Mesenchymal stem cell (in vitro differentiated cells and primary cell): ENCODE measurements at regions not wholly inside any gene's neighbourhood (a gene's known extent, or its start where the extent isn't known, plus 50 kb on each side); places are given as distances from the start of the nearest gene placed in this dataset.
A peak's percentile ranks its signal among the peaks of the same experiment; 100 is the strongest.

ENCODE experiments used
- DNase-seq: peaks from one replicate; pipeline ENCODE4 v3.0.0-alpha.2; 2013
- H2AFZ ChIP-seq: one replicate; pipeline ENCODE4 v1.6.1; 2013; ENCODE audit warnings: low read depth, mild to moderate bottlenecking, control low read depth, inconsistent platforms, low read length, moderate library complexity
- H2AK5ac ChIP-seq: 2 replicates; pipeline ENCODE4 v1.6.1; 2013; ENCODE audit warnings: low read length, moderate library complexity, mild to moderate bottlenecking, inconsistent platforms; ENCODE audit not compliant: severe bottlenecking
- H2BK120ac ChIP-seq: one replicate; pipeline ENCODE4 v1.6.1; 2013; ENCODE audit warnings: low read depth, mild to moderate bottlenecking, inconsistent platforms, low read length, moderate library complexity
- H2BK12ac ChIP-seq, 2 experiments: one replicate each; pipeline ENCODE4 v1.6.1; 2013; ENCODE audit warnings: inconsistent platforms in 2 of 2, low read length in 2 of 2, mild to moderate bottlenecking in 2 of 2, moderate library complexity in 2 of 2, control low read depth in 1 of 2
- H2BK15ac ChIP-seq: one replicate; pipeline ENCODE4 v1.6.1; 2013; ENCODE audit warnings: mild to moderate bottlenecking, low read depth, inconsistent platforms; ENCODE audit not compliant: poor library complexity, severe bottlenecking
- H2BK5ac ChIP-seq: 2 replicates; pipeline ENCODE4 v1.6.1; 2013; ENCODE audit warnings: low read depth, mild to moderate bottlenecking, low read length, control low read depth, inconsistent platforms; ENCODE audit not compliant: poor library complexity, severe bottlenecking
- H3K14ac ChIP-seq, 2 experiments: one replicate each; pipeline ENCODE4 v1.6.1; 2013; ENCODE audit warnings: inconsistent platforms in 2 of 2, low read length in 2 of 2, control low read depth in 1 of 2, mild to moderate bottlenecking in 1 of 2, moderate library complexity in 1 of 2
- H3K18ac ChIP-seq, 2 experiments: one replicate each; pipeline ENCODE4 v1.6.1; 2013; ENCODE audit warnings: inconsistent platforms in 2 of 2, low read length in 2 of 2, control low read depth in 1 of 2, low read depth in 1 of 2, mild to moderate bottlenecking in 1 of 2
- H3K23ac ChIP-seq, 2 experiments: one replicate each; pipeline ENCODE4 v1.6.1; 2013; ENCODE audit warnings: inconsistent platforms in 2 of 2, low read length in 2 of 2, mild to moderate bottlenecking in 2 of 2, moderate library complexity in 2 of 2, control low read depth in 1 of 2
- H3K27ac ChIP-seq: 2 replicates; pipeline ENCODE4 v1.5.1; 2013; ENCODE audit warnings: mild to moderate bottlenecking, moderate library complexity, low read length, control low read depth, inconsistent platforms; ENCODE audit not compliant: poor library complexity, severe bottlenecking
- H3K27me3 ChIP-seq, 2 experiments: 2 replicates each; pipeline versions ENCODE4 v1.6.1 to v1.7.0; 2013; ENCODE audit warnings: low read length in 2 of 2, mild to moderate bottlenecking in 2 of 2, moderate library complexity in 2 of 2, control low read depth in 1 of 2, inconsistent platforms in 1 of 2; ENCODE audit not compliant: control insufficient read depth in 1 of 2, insufficient read depth in 1 of 2
- H3K36me3 ChIP-seq, 2 experiments: 2 replicates each; pipeline versions ENCODE4 v1.6.1 to v1.7.0; 2013; ENCODE audit warnings: low read length in 2 of 2, control low read depth in 1 of 2, inconsistent platforms in 1 of 2, low read depth in 1 of 2, mild to moderate bottlenecking in 1 of 2; ENCODE audit not compliant: insufficient read depth in 2 of 2, control insufficient read depth in 1 of 2
- H3K4ac ChIP-seq, 2 experiments: one replicate each; pipeline ENCODE4 v1.6.1; 2013; ENCODE audit warnings: inconsistent platforms in 2 of 2, low read length in 2 of 2, mild to moderate bottlenecking in 2 of 2, moderate library complexity in 2 of 2, control low read depth in 1 of 2, low read depth in 1 of 2
- H3K4me1 ChIP-seq: 2 replicates; pipeline ENCODE4 v1.6.1; 2013; ENCODE audit warnings: low read depth, low read length, control low read depth; ENCODE audit not compliant: control insufficient read depth, insufficient read depth
- H3K4me2 ChIP-seq: 2 replicates; pipeline ENCODE4 v1.6.1; 2013; ENCODE audit warnings: low read length, mild to moderate bottlenecking, inconsistent platforms; ENCODE audit not compliant: poor library complexity, severe bottlenecking
- H3K4me3 ChIP-seq, 2 experiments: 2 replicates each; pipeline versions ENCODE4 v1.5.1 to v1.7.0; 2013; ENCODE audit warnings: low read length in 2 of 2, mild to moderate bottlenecking in 2 of 2, control low read depth in 1 of 2, low read depth in 1 of 2; ENCODE audit not compliant: insufficient read depth in 1 of 2
- H3K79me1 ChIP-seq: replicated peaks from 2 replicates; pipeline ENCODE4 v1.6.1; 2013; ENCODE audit warnings: mild to moderate bottlenecking, control low read depth, low read length, inconsistent platforms; ENCODE audit not compliant: poor library complexity, severe bottlenecking
- H3K9ac ChIP-seq: 2 replicates; pipeline ENCODE4 v1.7.0; 2013; ENCODE audit warnings: mild to moderate bottlenecking, low read length, moderate library complexity
- H3K9me3 ChIP-seq: 2 replicates; pipeline ENCODE4 v1.7.0; 2013; ENCODE audit warnings: mild to moderate bottlenecking, low read length; ENCODE audit not compliant: control insufficient read depth
- H4K8ac ChIP-seq: one replicate; pipeline ENCODE4 v1.6.1; 2013; ENCODE audit warnings: inconsistent platforms, mild to moderate bottlenecking, low read length, moderate library complexity
- H4K91ac ChIP-seq: one replicate; pipeline ENCODE4 v1.6.1; 2013; ENCODE audit warnings: mild to moderate bottlenecking, low read length, inconsistent platforms
- WGBS: methylation state at CpG from one replicate; pipeline ENCODE4 v1.1.7; 2013; ENCODE audit warnings: mixed read lengths; 5-methylcytosine and 5-hydroxymethylcytosine counted together

DNA sequence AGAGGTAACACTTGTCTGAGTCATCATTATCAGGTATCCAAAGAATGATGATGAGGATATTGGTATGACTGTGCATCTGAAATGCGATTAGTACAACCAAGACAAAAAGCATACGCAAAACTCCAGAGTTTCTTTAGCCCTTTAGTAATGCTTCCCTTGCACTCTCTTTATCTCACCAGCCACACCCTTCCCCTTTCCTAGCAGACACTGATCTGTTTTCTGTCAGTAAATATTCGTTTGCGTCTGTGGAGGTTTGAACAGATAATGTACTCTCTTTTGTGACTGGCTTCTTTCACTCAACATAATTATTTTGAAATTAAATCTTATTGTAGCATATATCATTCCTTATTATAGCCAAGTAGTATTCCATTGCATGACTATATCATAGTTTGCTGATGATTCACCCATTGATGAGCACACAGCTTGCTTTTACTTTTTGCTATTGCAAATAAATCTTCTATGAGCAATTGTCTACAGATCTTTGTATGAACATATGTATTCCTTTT is 775.7 kb downstream of the SLC6A15 start:
- no peak overlapping the region for H3K4me3 ChIP-seq
- H3K4me1 ChIP-seq = no peaks in the 10 kb centered on the region
- no peak overlapping the region for H3K14ac ChIP-seq
- H2BK5ac ChIP-seq = no peak overlapping the region
- no peak overlapping the region for H2AFZ ChIP-seq
- H3K4ac ChIP-seq = no peak overlapping the region
- no peaks in the 10 kb centered on the region for H3K36me3 ChIP-seq
- H2BK12ac ChIP-seq = no peak overlapping the region
- no peaks in the 10 kb centered on the region for H3K27me3 ChIP-seq
- no peak overlapping the region for H2BK120ac ChIP-seq
- no peak overlapping the region for H3K9ac ChIP-seq
- H3K18ac ChIP-seq = no peak overlapping the region
- no peak overlapping the region for H2BK15ac ChIP-seq
- no peak overlapping the region for H3K27ac ChIP-seq
- WGBS = 29% methylated on average over 2 of the region's 4 CpGs
- H2AK5ac ChIP-seq = no peak overlapping the region
- H3K23ac ChIP-seq = no peak overlapping the region
- no peak overlapping the region for H4K91ac ChIP-seq
- DNase-seq = peak; percentile 66
- no peaks in the 10 kb centered on the region for H3K79me1 ChIP-seq
- H3K4me2 ChIP-seq = no peak overlapping the region
- H4K8ac ChIP-seq = no peak overlapping the region
- H3K9me3 ChIP-seq = no peaks in the 10 kb centered on the region

DNA sequence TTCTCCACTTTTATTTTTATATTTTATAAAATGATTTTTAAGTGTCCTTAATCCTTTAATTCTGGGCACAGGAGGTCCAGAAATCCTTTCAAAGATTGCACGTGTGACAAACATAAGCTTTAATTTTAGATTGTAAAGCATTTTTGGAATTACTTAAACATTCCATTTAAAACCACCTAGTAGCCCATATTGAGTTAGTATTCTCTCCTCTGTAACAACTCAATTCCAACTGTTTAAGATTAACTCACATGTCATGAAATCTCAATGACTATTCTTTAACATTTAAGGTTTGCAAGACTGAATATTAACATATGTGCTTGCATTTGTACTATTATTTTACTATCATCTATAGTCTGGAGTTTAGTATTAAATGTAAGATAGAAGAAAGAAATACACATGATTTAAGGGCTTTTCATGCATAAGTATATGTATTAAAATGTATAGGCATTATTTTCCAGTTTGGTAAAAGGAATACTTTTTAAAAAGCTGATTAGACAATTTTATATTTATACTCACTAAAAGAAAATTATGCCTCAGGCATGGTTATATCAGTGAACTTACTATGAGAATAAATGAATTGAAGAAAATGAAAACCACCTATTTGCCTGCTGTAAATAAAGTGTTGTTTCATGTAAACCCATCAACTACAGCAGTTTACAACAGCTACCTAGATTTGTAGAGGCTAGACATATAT is 776.9 kb downstream of the SLC6A15 start:
- Histone ChIP-seq H3K27ac (no peak overlapping the region), H2AK5ac (no peak overlapping the region), H3K9me3 (no peaks in the 10 kb centered on the region), H2AFZ (no peak overlapping the region), H3K27me3 (no peaks in the 10 kb centered on the region), H3K36me3 (no peaks in the 10 kb centered on the region), H3K18ac (no peak overlapping the region), H4K91ac (no peak overlapping the region), H2BK5ac (no peak overlapping the region), H3K23ac (no peak overlapping the region), H4K8ac (no peak overlapping the region), H3K4me3 (no peak overlapping the region), H3K4me2 (no peak overlapping the region), H2BK15ac (no peak overlapping the region), H3K4me1 (no peaks in the 10 kb centered on the region), H2BK120ac (no peak overlapping the region), H3K14ac (no peak overlapping the region), H2BK12ac (no peak overlapping the region), H3K9ac (no peak overlapping the region), H3K79me1 (no peaks in the 10 kb centered on the region), H3K4ac (no peak overlapping the region)
- no CpG with 5 or more reads among the region's 1 CpG for WGBS
- DNase-seq = no peak

DNA sequence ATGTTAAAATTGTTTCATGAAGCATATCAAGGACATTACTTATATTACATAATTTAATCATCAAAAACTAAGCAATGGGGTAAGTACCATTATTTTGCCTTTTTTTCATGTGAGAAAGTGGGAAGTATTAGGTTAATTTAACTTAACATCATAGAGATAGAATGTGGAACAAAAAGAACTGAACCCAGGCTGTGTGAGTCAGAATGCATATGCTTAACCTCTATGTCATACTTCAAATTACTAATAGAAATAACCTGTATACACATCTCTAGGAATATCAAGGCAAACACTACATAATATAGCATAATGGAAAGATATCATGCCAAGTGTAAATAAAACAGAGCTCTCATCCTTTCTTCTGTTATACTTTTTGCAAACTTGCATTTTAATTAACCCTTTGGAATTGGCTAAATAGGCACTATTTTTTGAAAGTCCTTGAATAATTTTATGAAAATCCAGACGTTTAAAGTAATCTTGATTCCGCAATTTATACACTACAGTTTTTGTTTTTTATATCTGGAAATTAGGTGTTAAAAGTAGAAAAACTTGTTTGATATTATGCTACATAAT is 777.7 kb downstream of the SLC6A15 start:
- no peak overlapping the region for H3K27ac ChIP-seq
- H2BK120ac ChIP-seq = no peak overlapping the region
- H3K14ac ChIP-seq = no peak overlapping the region
- no peak overlapping the region for H2BK12ac ChIP-seq
- H3K18ac ChIP-seq = no peak overlapping the region
- H3K27me3 ChIP-seq = no peaks in the 10 kb centered on the region
- no peaks in the 10 kb centered on the region for H3K9me3 ChIP-seq
- no peak overlapping the region for H3K4ac ChIP-seq
- no peak overlapping the region for H4K91ac ChIP-seq
- no peaks in the 10 kb centered on the region for H3K79me1 ChIP-seq
- no peak overlapping the region for H2AFZ ChIP-seq
- H3K4me1 ChIP-seq = no peaks in the 10 kb centered on the region
- H3K36me3 ChIP-seq = no peaks in the 10 kb centered on the region
- H3K4me2 ChIP-seq = no peak overlapping the region
- no CpG with 5 or more reads among the region's 2 CpGs for WGBS
- no peak overlapping the region for H2AK5ac ChIP-seq
- H3K23ac ChIP-seq = no peak overlapping the region
- no peak overlapping the region for H3K4me3 ChIP-seq
- peak; percentile 11 for DNase-seq
- H2BK5ac ChIP-seq = no peak overlapping the region
- H3K9ac ChIP-seq = no peak overlapping the region
- H4K8ac ChIP-seq = no peak overlapping the region
- no peak overlapping the region for H2BK15ac ChIP-seq

DNA sequence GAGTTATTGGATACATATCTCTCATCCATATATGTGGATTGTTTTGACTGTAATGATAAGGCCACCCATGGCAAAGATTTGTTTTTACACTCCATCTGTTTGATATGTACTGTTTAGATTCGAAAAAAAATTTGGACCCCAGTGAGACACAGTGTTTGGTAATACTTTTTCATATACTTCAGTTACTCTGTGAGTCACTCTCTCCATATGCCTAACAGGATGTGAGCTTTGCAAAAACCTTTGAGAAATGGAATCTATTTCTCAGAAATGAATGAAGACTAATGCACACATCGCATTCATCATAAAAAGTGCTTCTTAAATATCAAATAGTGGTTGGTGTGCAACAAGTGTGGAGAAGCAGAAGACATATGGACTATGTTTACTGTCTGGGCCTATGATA is 781.5 kb downstream of the SLC6A15 start:
- peak; percentile 71 for DNase-seq
- Histone ChIP-seq H3K27me3 (no peaks in the 10 kb centered on the region), H3K27ac (no peak overlapping the region), H2BK120ac (no peak overlapping the region), H3K4me1 (no peaks in the 10 kb centered on the region), H4K91ac (no peak overlapping the region), H2AK5ac (no peak overlapping the region), H3K4me3 (no peak overlapping the region), H2BK15ac (no peak overlapping the region), H2AFZ (no peak overlapping the region), H3K4me2 (no peak overlapping the region), H3K23ac (no peak overlapping the region), H3K79me1 (no peaks in the 10 kb centered on the region), H3K4ac (no peak overlapping the region), H3K9me3 (no peaks in the 10 kb centered on the region), H3K9ac (peak overlapping the region; percentile 58), H3K18ac (no peak overlapping the region), H3K14ac (no peak overlapping the region), H4K8ac (no peak overlapping the region), H2BK5ac (no peak overlapping the region), H2BK12ac (no peak overlapping the region), H3K36me3 (no peaks in the 10 kb centered on the region)
- no CpG with 5 or more reads among the region's 2 CpGs for WGBS
